Progenitor cell of endocrine pancreas (in vitro differentiated cells): ENCODE measurements at regions not wholly inside any gene's neighbourhood (a gene's known extent, or its start where the extent isn't known, plus 50 kb on each side); places are given as distances from the start of the nearest gene placed in this dataset.

Source experiments
- DNase-seq: peaks from one replicate; pipeline ENCODE4 v3.0.0; 2021; ENCODE audit warnings: low spot score; ENCODE audit not compliant: unreplicated experiment
- H3K27ac Mint-ChIP-seq: 2 replicates; pipeline ENCODE4 v1.8.0; 2021; ENCODE audit warnings: mild to moderate bottlenecking, moderate library complexity, mixed read lengths
- H3K27me3 Mint-ChIP-seq: 2 replicates; pipeline ENCODE4 v1.8.0; 2021; ENCODE audit warnings: mixed read lengths
- H3K36me3 Mint-ChIP-seq: 2 replicates; pipeline ENCODE4 v1.8.0; 2022; ENCODE audit warnings: mixed read lengths; ENCODE audit not compliant: insufficient read depth
- H3K4me1 Mint-ChIP-seq: 2 replicates; pipeline ENCODE4 v1.8.0; 2021; ENCODE audit warnings: low read depth, mixed read lengths
- H3K4me3 Mint-ChIP-seq: 2 replicates; pipeline ENCODE4 v1.8.0; 2021; ENCODE audit warnings: low read depth, mild to moderate bottlenecking, moderate library complexity, mixed read lengths
- H3K9me3 Mint-ChIP-seq: 2 replicates; pipeline ENCODE4 v1.8.0; 2021; ENCODE audit warnings: low read depth, mixed read lengths
- TF ChIP-seq, protein P1 (sequence below): fragments of 200-600 bp; sonication (generic); IDR thresholded peaks from one replicate; pipeline ENCODE4 v1.5.0; 2021; ENCODE audit warnings: antibody characterized with exemption, mild to moderate bottlenecking; ENCODE audit not compliant: unreplicated experiment

DNA sequence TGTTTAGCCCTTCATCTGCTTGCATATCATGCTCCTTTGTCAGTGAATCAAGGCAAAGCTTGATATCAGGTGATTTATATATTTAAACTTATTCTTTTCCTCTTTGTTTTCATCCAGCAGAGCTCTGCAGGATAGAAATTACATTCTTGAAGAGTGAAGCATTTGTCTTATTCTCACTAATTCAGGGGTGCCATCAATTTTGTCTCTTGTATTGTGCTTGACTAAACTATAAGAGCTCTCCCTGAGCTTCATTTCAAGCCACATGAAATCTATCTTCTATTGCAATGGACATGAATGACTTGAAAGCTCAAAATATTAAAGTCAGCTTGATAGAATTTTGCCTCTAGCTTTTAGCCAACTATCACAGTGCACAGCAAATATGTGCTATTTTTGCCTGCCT lies 236.7 kb upstream of the KCTD3 start:
- Mint-ChIP-seq H3K9me3 (peaks cover 11% of the 10 kb centered on the region), H3K27me3 (no peaks in the 10 kb centered on the region), H3K4me1 (peaks cover 4% of the 10 kb centered on the region), H3K4me3 (no peak overlapping the region), H3K27ac (no peak overlapping the region), H3K36me3 (no peaks in the 10 kb centered on the region)
- TF ChIP-seq, protein P1, sequence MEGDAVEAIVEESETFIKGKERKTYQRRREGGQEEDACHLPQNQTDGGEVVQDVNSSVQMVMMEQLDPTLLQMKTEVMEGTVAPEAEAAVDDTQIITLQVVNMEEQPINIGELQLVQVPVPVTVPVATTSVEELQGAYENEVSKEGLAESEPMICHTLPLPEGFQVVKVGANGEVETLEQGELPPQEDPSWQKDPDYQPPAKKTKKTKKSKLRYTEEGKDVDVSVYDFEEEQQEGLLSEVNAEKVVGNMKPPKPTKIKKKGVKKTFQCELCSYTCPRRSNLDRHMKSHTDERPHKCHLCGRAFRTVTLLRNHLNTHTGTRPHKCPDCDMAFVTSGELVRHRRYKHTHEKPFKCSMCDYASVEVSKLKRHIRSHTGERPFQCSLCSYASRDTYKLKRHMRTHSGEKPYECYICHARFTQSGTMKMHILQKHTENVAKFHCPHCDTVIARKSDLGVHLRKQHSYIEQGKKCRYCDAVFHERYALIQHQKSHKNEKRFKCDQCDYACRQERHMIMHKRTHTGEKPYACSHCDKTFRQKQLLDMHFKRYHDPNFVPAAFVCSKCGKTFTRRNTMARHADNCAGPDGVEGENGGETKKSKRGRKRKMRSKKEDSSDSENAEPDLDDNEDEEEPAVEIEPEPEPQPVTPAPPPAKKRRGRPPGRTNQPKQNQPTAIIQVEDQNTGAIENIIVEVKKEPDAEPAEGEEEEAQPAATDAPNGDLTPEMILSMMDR: no peak
- no peak for DNase-seq

DNA sequence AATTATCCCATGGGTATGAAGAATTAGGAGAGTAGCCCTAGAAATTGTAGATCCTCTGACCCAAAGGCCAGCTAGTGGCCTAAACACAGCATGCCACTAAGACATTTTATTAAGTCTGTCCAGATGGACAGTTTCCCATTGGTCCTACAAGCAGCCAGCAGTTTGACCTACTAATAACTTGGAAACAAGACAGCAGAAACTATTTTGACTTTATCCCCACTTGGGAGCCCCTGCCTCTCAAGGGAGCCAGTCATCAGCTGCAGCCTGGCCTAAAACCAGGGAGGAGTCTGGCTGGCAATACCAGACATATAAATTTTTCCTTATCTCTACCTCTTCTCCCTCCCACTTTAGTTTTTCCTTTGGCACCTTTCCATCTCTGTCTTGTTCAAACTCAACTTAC lies 222.6 kb upstream of the KCTD3 start:
- TF ChIP-seq, protein P1: no peak
- no peaks in the 10 kb centered on the region for H3K36me3 Mint-ChIP-seq
- DNase-seq: no peak
- H3K4me3 Mint-ChIP-seq: no peak overlapping the region
- H3K4me1 Mint-ChIP-seq: no peaks in the 10 kb centered on the region
- no peak overlapping the region for H3K27ac Mint-ChIP-seq
- no peaks in the 10 kb centered on the region for H3K9me3 Mint-ChIP-seq
- no peaks in the 10 kb centered on the region for H3K27me3 Mint-ChIP-seq

DNA sequence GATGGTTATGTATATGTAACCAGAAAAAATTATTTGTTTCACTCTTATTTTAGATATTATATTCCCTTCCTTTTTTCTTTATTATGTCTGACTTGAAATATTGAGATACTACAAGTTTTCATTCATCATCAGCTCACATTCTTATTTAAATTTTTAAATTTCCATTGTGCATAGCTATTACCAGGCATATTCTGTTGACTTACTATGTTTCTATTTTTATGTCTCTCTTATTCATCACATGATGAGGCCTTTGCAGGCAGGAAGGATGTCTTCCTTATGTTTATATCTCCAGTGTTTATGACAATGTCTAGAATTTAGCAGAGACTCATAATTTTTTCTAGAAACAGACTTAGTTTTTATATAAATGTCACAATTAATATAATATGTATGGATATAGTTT lies 221.9 kb upstream of the KCTD3 start:
- Mint-ChIP-seq H3K4me1 (no peaks in the 10 kb centered on the region), H3K4me3 (no peak overlapping the region), H3K27me3 (no peaks in the 10 kb centered on the region), H3K27ac (no peak overlapping the region), H3K36me3 (no peaks in the 10 kb centered on the region), H3K9me3 (no peaks in the 10 kb centered on the region)
- TF ChIP-seq, protein P1: no peak
- DNase-seq: no peak

DNA sequence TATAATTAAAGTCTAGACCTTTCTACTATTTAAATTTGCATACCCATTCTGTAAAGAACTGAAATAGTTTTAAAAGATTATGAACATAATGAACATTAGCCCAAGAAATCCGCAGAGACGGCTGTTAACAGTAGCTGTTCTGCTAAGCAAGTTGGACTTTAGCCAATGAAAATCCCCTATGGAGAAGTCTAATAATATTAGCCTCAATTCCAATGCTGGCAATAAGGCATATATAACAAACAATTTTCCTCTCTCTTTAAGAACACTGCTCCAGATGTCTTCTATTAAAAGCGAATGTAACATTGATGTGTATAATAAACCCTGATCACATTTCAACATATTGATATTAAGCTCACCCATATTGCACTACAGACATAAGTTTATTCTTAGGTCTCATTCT lies 221.3 kb upstream of the KCTD3 start:
- Mint-ChIP-seq H3K27me3 (no peaks in the 10 kb centered on the region), H3K36me3 (no peaks in the 10 kb centered on the region), H3K4me1 (no peaks in the 10 kb centered on the region), H3K9me3 (no peaks in the 10 kb centered on the region), H3K27ac (no peak overlapping the region), H3K4me3 (no peak overlapping the region)
- TF ChIP-seq, protein P1: no peak
- DNase-seq: no peak

DNA sequence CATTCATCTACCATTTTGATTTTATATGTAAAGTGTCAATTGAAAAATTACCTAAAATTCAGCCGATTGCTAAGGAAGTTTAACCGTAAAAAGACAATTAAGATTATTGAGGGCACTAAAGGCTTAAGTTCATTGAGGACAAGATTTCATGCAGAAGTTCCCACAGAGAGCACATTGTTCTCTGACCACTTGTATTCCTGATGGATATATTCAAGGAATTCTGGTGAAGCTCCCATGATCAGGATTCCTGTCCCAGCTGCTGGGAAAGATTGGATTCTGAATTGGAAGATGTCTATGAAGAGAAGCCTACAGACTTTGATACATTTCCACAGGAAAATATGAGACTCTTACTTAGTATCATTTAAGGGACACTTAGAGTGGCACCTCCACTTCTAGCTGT lies 209.2 kb upstream of the KCTD3 start:
- Mint-ChIP-seq H3K4me1 (peaks cover 7% of the 10 kb centered on the region), H3K36me3 (no peaks in the 10 kb centered on the region), H3K4me3 (no peak overlapping the region), H3K9me3 (peaks cover 8% of the 10 kb centered on the region), H3K27me3 (no peaks in the 10 kb centered on the region), H3K27ac (no peak overlapping the region)
- no peak for DNase-seq
- TF ChIP-seq, protein P1: no peak

DNA sequence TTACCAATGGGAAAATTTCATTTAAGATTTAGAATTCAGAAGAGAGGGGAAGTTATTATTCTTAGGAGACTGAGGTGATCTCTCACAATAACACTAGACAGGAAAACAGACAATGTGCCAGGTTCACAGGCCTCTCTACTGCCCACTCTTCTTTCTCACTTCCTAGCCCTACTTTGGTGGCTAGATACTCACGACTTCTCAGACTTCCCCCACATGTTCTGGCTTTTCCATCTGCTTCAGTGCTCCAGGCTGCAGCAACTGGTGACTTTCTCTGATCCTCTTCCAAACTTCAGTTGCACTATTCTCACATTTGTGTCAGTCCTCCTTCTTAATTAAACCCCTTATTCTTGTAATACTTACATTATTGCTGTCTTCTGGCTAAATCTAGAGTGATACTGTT lies 208.7 kb upstream of the KCTD3 start:
- no peak for DNase-seq
- no peaks in the 10 kb centered on the region for H3K36me3 Mint-ChIP-seq

More for the DNA sequence above, 208.7 kb upstream of the KCTD3 start:
- peaks cover 7% of the 10 kb centered on the region for H3K4me1 Mint-ChIP-seq
- TF ChIP-seq, protein P1: no peak
- no peak overlapping the region for H3K27ac Mint-ChIP-seq
- peaks cover 8% of the 10 kb centered on the region for H3K9me3 Mint-ChIP-seq
- no peak overlapping the region for H3K4me3 Mint-ChIP-seq
- no peaks in the 10 kb centered on the region for H3K27me3 Mint-ChIP-seq
